ENCODE measurements at regions not wholly inside any gene's neighbourhood (a gene's known extent, or its start where the extent isn't known, plus 50 kb on each side); places are given as distances from the start of the nearest gene placed in this dataset.

- H3K27me3 ChIP-seq (ENCODE audit: insufficient read depth), result no peaks in the 10 kb centered on the region
- Mint-ChIP-seq H3K4me1 (no peaks in the 10 kb centered on the region), H3K4me3 (no peak overlapping the region), H3K27me3 (ENCODE audit: insufficient read depth, low read depth, poor library complexity) (no peaks in the 10 kb centered on the region), H3K9me3 (peaks cover 91% of the 10 kb centered on the region), H3K27ac (no peak overlapping the region), H3K36me3 (ENCODE audit: low read depth) (peaks cover 39% of the 10 kb centered on the region)
- H3K36me3 ChIP-seq (ENCODE audit: insufficient read depth), result no peaks in the 10 kb centered on the region
- no peak overlapping the region for H3K27ac ChIP-seq (ENCODE audit: low read depth)
- no peaks in the 10 kb centered on the region for H3K9me2 ChIP-seq (ENCODE audit: insufficient read depth)
- H3K4me1 ChIP-seq (ENCODE audit: insufficient read depth), result 0 out of 2 replicates have a peak, but pooled peaks cover 4% of the 10 kb centered on the region
- H3K4me3 ChIP-seq, result no peak overlapping the region
- H4K20me1 ChIP-seq (replicated peaks; ENCODE audit: insufficient read depth), result no peaks in the 10 kb centered on the region
- ATAC-seq (no peak), DNase-seq (ENCODE audit: low spot score) (no peak)
- no peak overlapping the region for H2AFZ ChIP-seq
- H3K79me2 ChIP-seq (replicated peaks; ENCODE audit: insufficient read depth), result no peaks in the 10 kb centered on the region
- TF ChIP-seq ZNF114 (CRISPR knock-in tag; IDR thresholded peaks at IDR 0.05), result no peak
- no peak for TF ChIP-seq ETS1 (IDR thresholded peaks at IDR 0.05)
- TF ChIP-seq CREB1 (CRISPR knock-in tag; IDR thresholded peaks at IDR 0.05; ENCODE audit: low read depth), result no peak
- TF ChIP-seq STAT1 (IDR thresholded peaks at IDR 0.05; ENCODE audit: unreplicated experiment), result no peak
- no peak for TF ChIP-seq POLR2AphosphoS5 (IDR thresholded peaks at IDR 0.05; ENCODE audit: low read depth)
- TF ChIP-seq JUNB (IDR thresholded peaks at IDR 0.05; ENCODE audit: unreplicated experiment), result no peak
- no peak for TF ChIP-seq ZNF462 (CRISPR knock-in tag; IDR thresholded peaks at IDR 0.05)
- no peak for TF ChIP-seq REST (IDR thresholded peaks at IDR 0.05; ENCODE audit: unreplicated experiment)
- TF ChIP-seq NANOG (IDR thresholded peaks at IDR 0.05; ENCODE audit: borderline replicate concordance), result no peak
- H3K4me2 ChIP-seq, result no peak overlapping the region
- H3F3A ChIP-seq (replicated peaks; ENCODE audit: low read depth), result no peaks in the 10 kb centered on the region
Measured at GRCh38 chr12:127041985-127042625, 1224.9 kb upstream of the TMEM132C start.
